Breast epithelium (tissue), 4 donors: ENCODE measurements at regions not wholly inside any gene's neighbourhood (a gene's known extent, or its start where the extent isn't known, plus 50 kb on each side); places are given as distances from the start of the nearest gene placed in this dataset.

Source experiments
- DNase-seq, 2 donors: peaks; one replicate each; pipeline ENCODE4 v3.0.0-alpha.2; 2019; ENCODE audit warnings: low spot score in 2 of 2
- H3K27ac ChIP-seq, 2 donors: fragments of 200-600 bp; sonication (generic) in 1 of 2; one replicate each; pipeline ENCODE4 v1.5.1; 2016 to 2019; ENCODE audit warnings: mild to moderate bottlenecking in 1 of 2
- H3K27me3 ChIP-seq, 2 donors: fragments of 200-600 bp; sonication (generic) in 1 of 2; one replicate each; pipeline versions ENCODE4 v1.5.1 to v1.6.0; 2017 to 2019; ENCODE audit warnings: control low read depth in 1 of 2, mild to moderate bottlenecking in 1 of 2
- H3K36me3 ChIP-seq: fragments of 200-600 bp; one replicate; pipeline ENCODE4 v1.5.1; 2019
- H3K4me1 ChIP-seq, 2 donors: fragments of 200-600 bp; sonication (generic); one replicate each; pipeline ENCODE4 v1.5.1; 2016 to 2019; ENCODE audit warnings: control low read depth in 1 of 2
- H3K4me3 ChIP-seq, 3 donors: fragments of 200-600 bp; sonication (generic); 1 replicate in 2 of 3; 2 replicates in 1 of 3; pipeline ENCODE4 v1.5.1; 2016 to 2019; ENCODE audit warnings: mild to moderate bottlenecking in 3 of 3, moderate library complexity in 2 of 3
- H3K9me3 ChIP-seq, 2 donors: fragments of 200-600 bp; sonication (generic) in 1 of 2; one replicate each; pipeline ENCODE4 v1.5.1; 2016 to 2019; ENCODE audit warnings: control low read depth in 1 of 2
- CTCF ChIP-seq, 3 donors: fragments of 450-650 bp; IDR thresholded peaks; one replicate each; pipeline ENCODE4 v1.5.1; 2016 to 2017; ENCODE audit warnings: antibody characterized with exemption in 3 of 3, mild to moderate bottlenecking in 3 of 3, moderate library complexity in 3 of 3
- POLR2A ChIP-seq: fragments of 450-650 bp; IDR thresholded peaks from one replicate; pipeline ENCODE4 v1.6.1; 2016; ENCODE audit warnings: antibody characterized with exemption, mild to moderate bottlenecking, moderate library complexity
- POLR2AphosphoS5 ChIP-seq, 3 donors: sonication (generic); formaldehyde crosslinking; IDR thresholded peaks; one replicate each; pipeline ENCODE4 v1.6.1; 2017; ENCODE audit warnings: antibody characterized with exemption in 3 of 3
- intact Hi-C: fragments of 100-400 bp; cut with DNase I; formaldehyde crosslinking; loops from one replicate; pipeline ENCODE4 v1.15.1; 2023; ENCODE audit warnings: low total_unique reads

DNA sequence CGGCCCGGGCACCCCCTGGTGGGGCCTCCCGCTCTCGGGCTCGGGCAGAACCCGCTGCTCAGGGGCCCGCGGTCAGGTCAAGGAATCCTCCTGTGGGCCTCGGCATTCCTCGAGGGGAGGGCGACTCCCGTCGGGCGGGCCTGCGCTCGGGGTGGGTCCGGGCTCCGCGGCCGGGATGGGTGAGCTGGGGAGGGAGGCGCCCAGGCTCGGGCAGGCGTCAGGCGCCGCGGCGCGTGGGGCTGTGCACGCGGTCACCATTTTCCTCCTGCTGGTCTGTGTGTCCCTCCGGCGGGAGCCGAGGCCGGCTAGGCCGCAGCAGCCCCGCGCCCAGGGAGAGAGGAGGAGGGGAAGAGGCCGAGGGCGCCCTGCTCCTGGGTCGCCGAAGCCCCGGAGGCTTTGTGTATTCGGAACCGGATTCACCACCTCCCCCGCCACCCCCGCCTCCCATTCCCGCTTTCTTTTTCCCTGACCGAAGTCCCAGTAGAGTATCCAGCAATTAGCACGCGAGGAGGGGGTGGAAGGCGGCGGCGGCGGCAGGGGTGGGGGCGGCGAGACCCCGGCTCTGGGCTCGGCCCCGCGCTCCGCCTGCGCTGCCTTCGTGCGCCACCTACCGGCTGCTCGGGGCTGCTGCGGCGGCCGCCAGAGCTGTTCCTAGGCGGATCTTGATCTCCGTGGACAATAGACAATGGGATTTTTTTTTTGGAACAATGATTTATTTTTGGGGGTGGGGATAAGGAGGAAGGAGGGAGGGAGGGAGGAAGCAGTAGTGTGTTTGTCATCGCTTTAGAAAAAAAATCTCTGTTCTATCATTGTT, 99.0 kb upstream of the MAML3 start:
- Histone ChIP-seq H3K9me3 (no peaks in the 10 kb centered on the region), H3K36me3 (no peaks in the 10 kb centered on the region), H3K27me3 (no peaks in the 10 kb centered on the region), H3K4me1 (peaks cover 0 to 4% of the 10 kb centered on the region in 2 donors), H3K4me3 (peak overlapping the region; percentile 62 to 93 (median 73)), H3K27ac (peak overlapping the region; percentile 96 to 99)
- intact Hi-C loops, result loop anchor here (2.0 to 10.0 kb wide), 2 partner anchors 100 to 518 kb away; no protein-coding TSS in a partner anchor
- peak in 1 of 3 donors; percentile 31 for TF ChIP-seq POLR2AphosphoS5 (IDR thresholded peaks at IDR 0.05)
- TF ChIP-seq POLR2A, result no peak
- TF ChIP-seq CTCF (IDR thresholded peaks at IDR 0.05), result peak; percentile 60 to 84 (median 67)
- DNase-seq, result peak; percentile 58 to 72

GRCh38 chr4:140252141-140252741, 98.3 kb upstream of the MAML3 start:
- Histone ChIP-seq H3K27me3 (no peaks in the 10 kb centered on the region), H3K9me3 (no peaks in the 10 kb centered on the region), H3K4me3 (peak overlapping the region; percentile 62 to 93 (median 73)), H3K27ac (peak overlapping the region; percentile 96 to 99), H3K36me3 (no peaks in the 10 kb centered on the region), H3K4me1 (peaks cover 0 to 4% of the 10 kb centered on the region in 2 donors)
- TF ChIP-seq CTCF (IDR thresholded peaks at IDR 0.05) (no peak), POLR2AphosphoS5 (IDR thresholded peaks at IDR 0.05) (no peak), POLR2A (no peak)
- DNase-seq, result peak in 1 of 2 donors; percentile 34
- intact Hi-C loops, result loop anchor here (2.0 to 10.0 kb wide), 2 partner anchors 99 to 517 kb away; no protein-coding TSS in a partner anchor

GRCh38 chr4:140251571-140251970, 97.6 kb upstream of the MAML3 start:
- no peaks in the 10 kb centered on the region for H3K36me3 ChIP-seq
- H3K27ac ChIP-seq, result peak overlapping the region; percentile 96 to 99
- H3K9me3 ChIP-seq, result no peaks in the 10 kb centered on the region
- intact Hi-C loops, result loop anchor here (10.0 kb wide), 1 partner anchor 517 kb away; no protein-coding TSS in a partner anchor
- H3K4me3 ChIP-seq, result no peak overlapping the region
- no peaks in the 10 kb centered on the region for H3K27me3 ChIP-seq
- H3K4me1 ChIP-seq, result peaks cover 0 to 4% of the 10 kb centered on the region in 2 donors
- TF ChIP-seq POLR2A (no peak), CTCF (IDR thresholded peaks at IDR 0.05) (no peak), POLR2AphosphoS5 (IDR thresholded peaks at IDR 0.05) (no peak)
- DNase-seq, result no peak

GRCh38 chr4:140250989-140251552, 97.1 kb upstream of the MAML3 start:
- TF ChIP-seq POLR2A (no peak), CTCF (IDR thresholded peaks at IDR 0.05) (no peak), POLR2AphosphoS5 (IDR thresholded peaks at IDR 0.05) (no peak)
- no peaks in the 10 kb centered on the region for H3K27me3 ChIP-seq
- H3K27ac ChIP-seq, result peak overlapping the region; percentile 33 to 96
- no peak overlapping the region for H3K4me3 ChIP-seq
- no peaks in the 10 kb centered on the region for H3K9me3 ChIP-seq
- no peaks in the 10 kb centered on the region for H3K36me3 ChIP-seq
- intact Hi-C loops, result loop anchor here (10.0 kb wide), 1 partner anchor 516 kb away; no protein-coding TSS in a partner anchor
- H3K4me1 ChIP-seq, result peaks cover 0 to 4% of the 10 kb centered on the region in 2 donors
- DNase-seq, result no peak
